H1 (cell line): ENCODE measurements at regions not wholly inside any gene's neighbourhood (a gene's known extent, or its start where the extent isn't known, plus 50 kb on each side); places are given as distances from the start of the nearest gene placed in this dataset.

Experiments used
- HDAC6 ChIP-seq: IDR thresholded peaks from one replicate; pipeline ENCODE4 v1.7.1; 2012; ENCODE audit warnings: low read depth, mild to moderate bottlenecking, inconsistent platforms, low read length, moderate library complexity
- TAF1 ChIP-seq: IDR thresholded peaks from 2 replicates; pipeline ENCODE4 v1.6.1; 2011; ENCODE audit warnings: mild to moderate bottlenecking, low read depth, low read length

DNA sequence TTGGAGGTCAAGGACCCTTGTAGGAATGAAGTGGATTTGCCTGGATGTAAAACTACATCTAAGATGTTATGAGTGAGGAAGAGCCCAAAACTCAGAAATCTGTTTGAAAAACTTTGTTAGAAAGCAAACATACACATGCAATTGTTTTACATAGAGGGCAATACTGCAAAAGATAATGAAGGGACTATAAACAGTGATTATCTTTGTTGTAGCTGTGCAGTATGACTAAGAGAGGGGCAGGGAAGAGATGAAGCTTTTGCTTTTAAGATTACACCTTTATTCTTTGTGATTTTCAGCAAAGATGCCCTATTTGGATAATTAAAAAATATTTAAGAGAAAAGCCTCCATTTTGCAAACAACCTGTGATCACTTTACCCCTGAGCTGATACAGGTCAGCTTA lies 839.9 kb upstream of the RBFOX1 start (continued):
- TF ChIP-seq TAF1 (no peak), HDAC6 (no peak)
